Suppressor macrophage (primary cell): ENCODE measurements at regions not wholly inside any gene's neighbourhood (a gene's known extent, or its start where the extent isn't known, plus 50 kb on each side); places are given as distances from the start of the nearest gene placed in this dataset.
A peak's percentile ranks its signal among the peaks of the same experiment; 100 is the strongest.

Experiments used
- DNase-seq, 4 experiments: peaks; one replicate each; pipeline ENCODE4 v3.0.0-alpha.2; 2020 to 2022

GRCh38 chr10:60664859-60665258 lies 113.4 kb upstream of the CDK1 start:
- peak in 3 of 4 experiments; percentile 5 to 28 (median 19) for DNase-seq

- peak; percentile 23 to 60 (median 46) for DNase-seq
Observed at GRCh38 chr10:60663850-60664249, 114.4 kb upstream of the CDK1 start.

- DNase-seq, result peak in 3 of 4 experiments; percentile 12 to 28 (median 22)
Observed at GRCh38 chr10:60662917-60663614, 115.2 kb upstream of the CDK1 start.

- DNase-seq, result no peak
Observed at GRCh38 chr10:60661637-60662036, 116.6 kb upstream of the CDK1 start.

- no peak for DNase-seq
Observed at GRCh38 chr10:60660625-60661024, 117.7 kb upstream of the CDK1 start.

GRCh38 chr10:60654813-60655464 lies 123.3 kb upstream of the CDK1 start:
- DNase-seq, result peak in 1 of 4 experiments; percentile 4

GRCh38 chr10:60652628-60653027 lies 125.7 kb upstream of the CDK1 start:
- no peak for DNase-seq

GRCh38 chr10:60650378-60650800 lies 127.9 kb upstream of the CDK1 start:
- no peak for DNase-seq

- no peak for DNase-seq
Observed at GRCh38 chr10:60649485-60650377, 128.5 kb upstream of the CDK1 start.

- no peak for DNase-seq
Observed at GRCh38 chr10:60648761-60649160, 129.5 kb upstream of the CDK1 start.

- DNase-seq, result peak; percentile 69 to 82 (median 74)
Observed at GRCh38 chr10:60646966-60647796, 131.1 kb upstream of the CDK1 start.

GRCh38 chr10:60645980-60646379 lies 132.3 kb upstream of the CDK1 start:
- DNase-seq, result no peak

- no peak for DNase-seq
Observed at GRCh38 chr10:60644436-60645130, 133.7 kb upstream of the CDK1 start.

GRCh38 chr10:60643874-60644273 lies 134.4 kb upstream of the CDK1 start:
- DNase-seq, result no peak

- no peak for DNase-seq
Observed at GRCh38 chr10:60629332-60629731, 148.9 kb upstream of the CDK1 start.

- DNase-seq, result no peak
Observed at GRCh38 chr10:60627778-60628748, 150.2 kb upstream of the CDK1 start.

GRCh38 chr10:60626037-60626436 lies 152.2 kb upstream of the CDK1 start:
- DNase-seq, result no peak

- no peak for DNase-seq
Observed at GRCh38 chr10:60623627-60624026, 154.7 kb upstream of the CDK1 start.

- DNase-seq, result no peak
Observed at GRCh38 chr10:60621018-60621417, 157.3 kb upstream of the CDK1 start.

GRCh38 chr10:60618861-60619260 lies 159.4 kb upstream of the CDK1 start:
- peak in 1 of 4 experiments; percentile 11 for DNase-seq
